ENCODE measurements at regions not wholly inside any gene's neighbourhood (a gene's known extent, or its start where the extent isn't known, plus 50 kb on each side); places are given as distances from the start of the nearest gene placed in this dataset.

DNA sequence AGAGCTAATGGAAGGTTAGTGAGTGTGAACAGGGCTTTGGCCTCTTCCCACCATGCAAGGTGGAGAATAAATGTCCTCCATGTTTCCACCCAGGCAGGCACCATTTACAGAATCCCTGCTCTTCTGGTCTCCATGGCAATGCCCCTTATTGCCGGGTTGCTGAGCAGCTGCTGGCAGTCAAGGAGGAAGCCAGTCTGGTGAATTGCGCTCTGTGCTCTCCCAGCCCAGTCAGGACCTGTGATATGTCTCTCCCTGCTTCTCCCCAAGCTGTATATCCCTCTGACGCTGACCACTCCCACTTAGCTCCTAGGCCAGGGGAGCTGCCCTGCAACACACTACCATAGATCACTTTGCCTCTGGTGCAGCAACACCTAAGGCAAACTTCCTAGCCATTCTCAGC, 402.1 kb upstream of the ERCC4 start:
- TF ChIP-seq CTCF (IDR thresholded peaks at IDR 0.05) = no peak
- no peak for TF ChIP-seq POLR2A (IDR thresholded peaks at IDR 0.05)
